ENCODE measurements at regions not wholly inside any gene's neighbourhood (a gene's known extent, or its start where the extent isn't known, plus 50 kb on each side); places are given as distances from the start of the nearest gene placed in this dataset.
A peak's percentile ranks its signal among the peaks of the same experiment; 100 is the strongest.

DNA sequence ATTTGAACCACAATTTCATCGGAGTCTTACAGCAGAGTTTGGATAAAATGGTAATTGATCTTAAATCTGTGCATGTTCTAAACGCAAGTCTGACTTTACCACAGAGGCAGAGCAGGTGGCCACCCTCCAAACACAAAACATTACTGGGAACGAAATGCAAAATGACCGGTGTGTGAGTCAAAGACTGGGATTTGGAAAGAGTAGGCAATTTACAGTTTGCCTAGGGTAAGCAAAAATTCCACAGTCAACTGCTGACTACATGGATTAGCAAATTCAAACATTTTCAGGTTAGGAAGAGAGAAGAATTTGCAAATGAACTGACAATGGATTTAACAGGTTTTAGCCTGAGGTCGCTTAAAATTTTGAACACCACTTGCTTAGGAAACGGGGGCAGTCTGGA is 444.4 kb downstream of the HDGFL1 start:
- peak; percentile 71 for DNase-seq (ENCODE audit: low read depth)

DNA sequence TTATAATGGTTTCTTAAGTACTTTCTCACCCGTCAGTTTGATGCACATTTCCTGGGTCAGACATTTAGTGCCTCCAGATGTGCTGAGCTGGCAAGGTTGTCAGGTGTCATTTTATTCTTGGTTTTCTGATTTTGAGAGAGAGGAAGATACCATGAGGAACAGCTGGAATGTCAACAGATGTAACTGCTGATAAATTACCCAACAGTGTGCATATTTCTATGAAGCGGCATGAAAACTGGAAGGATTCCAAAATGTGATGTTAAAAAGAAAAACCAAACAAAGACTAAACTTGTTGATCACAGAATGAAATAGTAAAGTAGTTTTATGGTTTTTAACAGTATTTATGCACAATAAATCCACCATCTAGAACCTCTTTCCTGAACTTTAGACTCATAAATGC is 447.3 kb downstream of the HDGFL1 start:
- peak; percentile 63 for DNase-seq (ENCODE audit: low read depth)

DNA sequence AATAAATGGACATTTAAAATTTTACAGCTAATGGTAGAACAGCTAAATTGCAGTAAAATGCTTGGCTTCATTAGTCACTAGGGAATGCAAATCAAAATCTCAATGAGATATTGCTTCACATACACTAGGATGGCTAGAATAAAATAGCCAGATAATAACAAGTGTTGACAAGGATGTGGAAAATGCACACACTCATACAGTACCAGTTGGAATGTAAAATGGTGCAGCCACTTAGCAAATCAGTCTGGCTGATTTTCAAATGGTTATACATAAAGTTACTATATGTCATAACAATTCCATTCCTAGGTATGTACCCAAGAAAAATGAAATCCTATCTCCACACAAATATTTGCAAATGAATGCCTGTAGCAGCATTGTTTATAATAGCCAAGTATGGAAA is 452.1 kb downstream of the HDGFL1 start:
- no peak for DNase-seq (ENCODE audit: low read depth)

DNA sequence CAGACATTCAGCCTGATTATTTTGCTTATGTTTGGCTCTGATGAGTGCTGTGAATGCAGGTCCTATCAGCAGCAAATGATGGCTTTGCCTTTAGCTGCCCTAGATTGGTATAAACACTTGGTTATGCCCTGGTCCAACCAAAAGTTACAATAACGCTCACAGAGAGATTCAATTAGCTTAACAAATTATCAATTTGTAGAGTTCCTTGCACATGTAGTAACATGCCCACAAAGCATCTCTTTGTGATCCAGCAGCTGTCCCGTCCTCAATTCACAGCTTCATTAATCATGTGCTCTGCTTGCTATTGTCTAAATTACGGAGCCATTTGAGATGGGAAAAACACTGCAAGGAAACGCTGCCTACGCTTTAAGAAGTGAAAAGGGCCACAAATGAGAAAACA is 457.9 kb downstream of the HDGFL1 start:
- no peak for DNase-seq (ENCODE audit: low read depth)

DNA sequence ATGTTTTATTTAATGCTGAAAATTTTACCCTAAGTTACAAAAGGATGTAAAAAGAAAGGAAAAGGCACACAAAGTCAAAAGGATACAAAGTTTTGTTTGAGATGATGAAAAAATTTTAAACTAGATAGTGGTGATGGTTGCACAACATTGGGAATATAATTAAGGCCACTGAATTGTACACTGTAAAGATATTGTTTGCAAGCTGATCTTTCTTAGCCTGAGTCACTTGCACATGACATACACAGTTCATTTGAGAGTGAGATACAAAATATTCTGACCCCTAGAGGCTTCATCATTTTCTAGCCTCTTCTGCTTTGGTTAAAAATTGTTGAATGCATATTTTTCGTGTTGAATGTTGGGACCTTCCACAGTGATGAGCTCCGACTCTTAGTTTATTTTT is 462.6 kb downstream of the HDGFL1 start:
- peak; percentile 47 for DNase-seq (ENCODE audit: low read depth)

DNA sequence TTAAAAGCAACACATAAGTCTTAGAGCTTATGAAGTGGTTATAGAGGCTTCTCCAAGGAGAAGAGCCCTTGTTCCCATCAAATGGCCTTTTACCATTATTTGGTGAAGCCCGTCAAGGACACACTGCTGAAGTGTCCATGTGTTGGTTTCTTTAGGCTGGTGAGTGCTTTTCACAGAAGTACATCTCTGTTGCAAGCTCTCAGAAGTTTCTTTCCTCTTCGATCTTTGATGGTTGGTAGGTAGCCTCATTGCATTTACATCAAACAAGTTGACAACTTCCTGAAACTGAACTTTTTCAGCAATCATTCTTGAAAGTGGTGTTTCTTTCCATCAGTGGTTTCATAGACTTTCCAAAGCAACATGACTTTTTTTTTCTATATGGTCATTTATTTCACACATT is 465.6 kb downstream of the HDGFL1 start:
- no peak for DNase-seq (ENCODE audit: low read depth)

DNA sequence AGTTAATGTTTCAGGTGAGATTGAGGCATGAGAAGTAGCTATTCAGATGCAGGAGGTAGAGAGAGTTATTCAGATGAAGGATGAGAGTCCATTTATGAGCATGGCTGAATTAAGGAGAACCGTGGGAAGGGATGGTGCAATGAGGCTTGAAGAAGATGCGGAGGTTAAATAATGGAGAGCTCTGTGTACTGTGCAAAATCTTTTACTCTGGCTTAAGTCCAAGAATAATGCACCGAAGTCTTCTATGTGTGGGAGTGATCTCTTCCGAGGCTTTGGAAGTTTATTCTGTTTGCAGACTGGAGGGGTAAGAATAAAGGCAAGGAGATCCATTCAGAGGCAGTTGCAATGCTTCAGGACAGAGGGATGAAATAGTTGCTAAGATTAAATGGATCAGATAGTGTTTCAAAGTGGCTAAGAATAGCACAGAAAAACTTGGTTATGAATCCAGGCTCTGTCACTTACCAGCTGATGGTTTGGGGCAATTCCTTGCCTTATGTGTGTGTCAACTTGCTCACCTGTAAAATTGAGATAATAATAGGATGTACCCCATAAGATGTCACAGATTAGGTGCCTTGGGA is 467.1 kb downstream of the HDGFL1 start:
- DNase-seq (ENCODE audit: low read depth): no peak

DNA sequence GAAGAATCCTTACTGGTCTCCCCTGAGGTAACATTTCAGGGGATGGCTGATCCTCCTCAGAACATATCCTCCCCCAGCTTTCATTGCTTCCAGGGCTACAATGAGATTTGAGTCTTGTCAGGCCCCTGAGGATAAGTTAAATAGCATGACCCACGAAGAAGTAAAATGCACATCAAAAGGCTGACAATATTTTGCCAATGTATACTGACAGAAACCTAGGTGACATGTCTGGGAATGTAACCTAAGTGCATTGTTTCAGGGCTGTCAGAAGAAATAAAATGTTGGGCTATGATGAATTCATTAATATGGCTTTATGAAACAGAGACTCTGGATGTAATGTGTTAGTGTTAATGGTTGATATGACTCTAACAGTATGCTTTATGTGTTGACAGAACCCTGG is 471.5 kb downstream of the HDGFL1 start:
- DNase-seq (ENCODE audit: low read depth): no peak

DNA sequence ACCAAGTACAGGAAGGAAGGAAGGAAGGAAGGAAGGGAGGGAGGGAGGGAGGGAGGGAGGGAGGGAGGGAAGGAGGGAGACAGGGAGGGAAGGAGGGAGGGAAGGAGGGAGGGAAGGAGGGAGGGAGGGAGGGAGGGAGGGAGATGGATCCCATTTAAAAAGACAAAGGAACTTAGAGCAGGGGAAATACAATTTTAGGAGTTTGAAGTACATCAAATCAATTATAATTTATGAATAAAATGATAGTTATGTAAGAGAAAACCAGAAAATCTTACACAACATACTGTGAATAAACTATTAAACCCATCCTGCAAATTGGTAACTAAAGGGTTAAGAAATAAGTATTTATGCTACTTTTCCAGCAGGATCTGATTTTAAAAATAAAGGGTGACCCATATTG is 475.9 kb downstream of the HDGFL1 start:
- no peak for DNase-seq (ENCODE audit: low read depth)

DNA sequence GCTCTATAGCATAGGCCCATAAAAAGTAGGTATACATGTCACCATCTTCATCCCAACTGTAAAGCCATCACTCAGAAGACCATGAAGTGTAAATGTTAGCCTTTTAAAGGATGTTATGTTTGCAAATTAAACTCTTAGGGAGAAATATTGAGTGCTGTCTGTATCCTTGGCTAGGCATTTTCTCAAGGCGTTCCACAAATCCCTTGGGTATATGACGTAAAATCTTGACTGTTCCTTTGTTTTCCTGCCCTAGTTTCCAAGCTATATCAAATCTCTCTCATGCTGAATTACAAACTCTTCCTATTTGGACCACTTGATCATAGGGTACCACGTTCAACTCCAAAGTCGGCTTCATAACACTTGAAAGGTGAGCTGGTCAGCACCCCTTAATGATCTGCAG is 486.2 kb downstream of the HDGFL1 start:
- no peak for DNase-seq (ENCODE audit: low read depth)

DNA sequence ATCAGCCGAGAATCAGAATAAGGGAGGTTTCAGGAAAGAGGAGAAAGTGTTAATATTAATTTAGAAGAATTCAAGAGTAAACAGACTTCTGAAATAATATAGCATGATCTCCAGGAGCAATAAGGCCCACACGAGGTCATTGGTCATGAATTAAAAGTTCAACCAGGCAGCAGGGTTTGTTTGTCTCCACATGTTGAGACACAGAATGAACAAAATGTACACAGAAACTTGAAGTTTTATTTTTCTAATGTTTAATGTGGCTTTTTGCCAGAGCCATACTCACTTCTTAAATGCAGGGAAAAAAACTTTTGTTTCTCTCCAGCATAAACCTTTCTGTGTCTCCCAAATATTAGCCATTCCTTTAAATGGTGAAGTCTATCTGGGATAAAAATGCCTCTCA is 504.5 kb downstream of the HDGFL1 start:
- DNase-seq (ENCODE audit: low read depth): peak; percentile 21

DNA sequence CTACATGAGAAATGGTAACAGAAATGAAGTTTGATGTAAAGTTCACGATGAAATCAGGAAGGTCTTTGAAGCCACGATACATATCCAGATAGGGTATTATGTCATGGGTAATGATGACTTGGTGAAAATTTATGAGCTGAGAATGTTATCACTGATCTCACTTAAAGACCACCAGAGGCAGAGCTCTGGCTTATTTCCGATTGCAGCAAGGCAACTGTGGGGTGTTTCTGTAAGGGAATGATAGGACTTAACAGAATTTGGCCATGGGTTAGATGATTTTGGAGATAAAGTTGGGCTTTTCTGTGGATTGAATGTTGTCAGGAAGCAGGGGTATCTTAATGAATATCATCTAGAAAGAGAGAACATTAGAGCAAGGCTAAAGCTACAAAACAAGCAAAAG is 508.4 kb downstream of the HDGFL1 start:
- no peak for DNase-seq (ENCODE audit: low read depth)

DNA sequence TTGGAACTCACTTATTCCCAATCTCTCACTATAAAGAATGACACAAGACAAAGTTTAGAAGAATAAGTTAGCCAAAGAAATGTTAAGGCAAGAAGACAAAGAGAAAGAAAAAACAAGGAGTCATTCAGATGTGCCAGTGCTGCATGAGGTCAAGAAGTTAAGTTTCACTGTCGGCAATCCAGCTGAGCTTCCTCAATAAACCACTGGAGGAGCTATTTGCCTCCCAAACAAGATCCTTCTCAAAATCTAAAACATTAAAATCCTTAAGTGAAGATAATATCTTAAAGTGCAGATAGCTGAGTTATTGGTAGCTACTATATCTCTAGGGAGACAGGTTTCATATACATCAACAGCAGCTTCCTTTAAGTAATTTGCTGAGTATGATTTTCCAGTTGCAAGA is 512.3 kb downstream of the HDGFL1 start:
- DNase-seq (ENCODE audit: low read depth): no peak

DNA sequence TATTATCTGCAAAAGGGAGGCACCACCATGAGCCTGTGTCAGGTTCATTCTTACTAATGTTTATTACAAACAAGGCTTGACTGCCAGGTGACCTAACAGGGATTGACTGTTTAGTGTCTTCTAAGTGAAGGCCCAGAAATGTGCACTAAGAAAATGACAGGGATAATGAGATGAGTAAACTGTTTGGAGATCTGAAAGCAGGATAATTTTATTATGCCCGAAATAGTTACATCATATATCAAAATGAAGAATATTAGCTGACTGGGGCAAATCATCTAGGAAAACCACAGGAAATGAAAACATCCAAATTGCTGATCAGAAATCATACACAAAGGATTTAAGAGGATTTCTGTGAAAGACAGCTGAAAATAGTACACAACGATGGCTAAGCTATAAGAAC is 516.7 kb downstream of the HDGFL1 start:
- no peak for DNase-seq (ENCODE audit: low read depth)

DNA sequence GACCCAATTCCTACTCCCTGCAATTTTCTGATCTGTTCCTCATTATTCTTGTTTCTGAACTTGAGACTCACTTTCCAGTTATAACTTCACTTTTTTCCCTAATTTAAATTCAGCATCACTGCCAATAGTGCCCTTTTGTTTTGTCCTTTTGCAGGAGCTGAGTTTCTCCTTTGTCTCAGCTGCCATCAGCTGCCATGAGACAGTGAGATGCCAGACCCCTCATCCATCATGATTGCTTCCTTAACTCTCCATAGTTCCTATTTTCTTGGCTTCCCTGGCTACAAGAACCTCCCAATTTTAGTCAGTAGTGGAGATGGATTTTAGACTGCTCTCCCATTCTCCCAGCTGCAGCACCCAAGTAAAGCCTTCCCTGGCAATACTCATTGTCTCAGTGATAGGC is 518.1 kb downstream of the HDGFL1 start:
- no peak for DNase-seq (ENCODE audit: low read depth)

DNA sequence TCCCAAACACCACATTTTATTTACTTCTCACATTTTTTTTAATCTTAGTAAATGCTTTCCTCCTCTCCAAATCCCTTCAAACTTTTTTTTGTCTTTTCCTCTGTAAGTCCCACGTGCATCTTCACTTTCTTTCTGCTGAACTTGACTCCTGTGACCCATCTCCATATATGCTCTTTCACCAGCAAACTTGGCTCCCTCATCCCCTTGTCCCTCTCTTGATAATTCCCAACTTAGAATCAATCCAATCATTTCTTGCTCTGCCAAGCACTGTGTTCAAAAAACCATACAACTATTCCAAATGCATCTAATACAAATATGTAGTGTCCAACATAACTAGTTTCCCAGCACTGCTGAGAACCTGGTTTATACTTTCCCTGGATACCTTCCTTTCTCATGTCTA is 519.4 kb downstream of the HDGFL1 start:
- no peak for DNase-seq (ENCODE audit: low read depth)

DNA sequence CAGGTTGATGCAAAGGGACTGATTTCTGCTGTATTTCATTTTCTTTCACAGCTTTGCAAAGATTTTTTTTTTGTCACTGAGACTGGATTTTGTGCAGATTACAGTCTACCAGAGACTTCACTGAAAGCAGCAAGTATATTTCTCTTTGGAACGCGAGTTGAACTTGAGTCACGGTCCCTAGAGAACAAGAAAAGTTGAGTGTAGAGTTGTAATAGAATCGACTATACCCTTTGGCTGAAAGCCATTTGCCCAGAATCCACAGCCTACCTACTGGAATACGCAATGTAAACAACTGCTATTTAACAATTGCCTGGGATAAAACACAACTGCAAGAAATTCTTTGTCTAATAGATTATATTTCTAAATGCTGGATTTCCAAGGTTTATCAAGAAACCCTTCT is 520.6 kb downstream of the HDGFL1 start:
- no peak for DNase-seq (ENCODE audit: low read depth)

DNA sequence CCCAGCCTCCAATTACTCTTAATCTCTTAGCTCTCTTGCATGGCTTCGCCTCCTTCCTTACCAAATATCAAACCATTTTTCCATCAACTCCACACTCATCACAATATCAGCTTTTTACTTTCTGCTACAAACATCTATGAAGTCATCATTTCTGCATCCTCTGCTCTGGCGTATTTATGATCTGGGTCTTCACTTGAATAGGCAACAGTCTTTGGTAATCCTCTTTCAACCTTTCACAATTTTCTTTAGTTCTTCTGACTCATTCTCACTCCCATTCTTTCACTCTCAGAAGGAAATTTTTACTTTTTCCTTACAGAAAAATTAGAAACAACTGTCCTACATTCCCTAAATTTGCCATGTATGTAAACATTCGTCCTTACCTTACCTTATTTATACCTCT is 522.4 kb downstream of the HDGFL1 start:
- peak; percentile 32 for DNase-seq (ENCODE audit: low read depth)

DNA sequence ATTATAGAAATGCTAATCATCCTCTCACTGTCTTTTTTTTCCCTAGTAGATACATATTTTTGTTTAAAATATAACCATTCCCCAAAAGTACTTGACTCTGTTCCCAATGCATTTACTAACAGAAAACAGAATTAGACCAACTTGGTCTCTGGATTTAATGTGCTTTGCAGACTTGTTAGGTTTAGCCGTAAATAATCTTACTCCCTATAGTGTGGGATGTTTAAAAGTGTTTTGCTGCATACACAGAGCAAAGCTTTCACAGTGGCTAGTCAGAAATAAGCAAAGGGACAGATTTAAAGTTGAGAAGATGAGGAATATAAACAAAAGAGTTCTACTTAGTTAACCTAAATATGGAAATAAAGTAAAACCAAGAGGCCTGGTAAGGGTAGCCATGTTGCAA is 527.5 kb downstream of the HDGFL1 start:
- no peak for DNase-seq (ENCODE audit: low read depth)

DNA sequence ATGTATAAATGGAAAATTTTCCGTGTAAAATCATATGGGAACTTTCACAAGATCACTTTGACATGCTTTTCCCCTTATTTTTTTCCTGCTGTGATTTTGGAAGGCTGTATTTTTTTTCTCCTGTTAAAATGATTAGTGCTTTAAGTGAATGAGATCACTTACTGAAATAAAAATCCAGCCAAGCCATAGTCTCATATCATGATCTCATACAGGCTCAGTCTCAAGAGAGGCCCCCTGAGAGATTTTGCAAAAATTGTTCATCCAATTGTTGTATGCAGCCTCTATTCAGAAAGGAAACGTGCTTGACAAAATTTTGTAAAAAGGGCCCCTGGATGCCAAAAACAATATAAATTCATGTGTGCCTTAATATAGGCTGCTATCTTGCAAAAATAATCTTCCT is 528.2 kb downstream of the HDGFL1 start:
- DNase-seq (ENCODE audit: low read depth): no peak

DNA sequence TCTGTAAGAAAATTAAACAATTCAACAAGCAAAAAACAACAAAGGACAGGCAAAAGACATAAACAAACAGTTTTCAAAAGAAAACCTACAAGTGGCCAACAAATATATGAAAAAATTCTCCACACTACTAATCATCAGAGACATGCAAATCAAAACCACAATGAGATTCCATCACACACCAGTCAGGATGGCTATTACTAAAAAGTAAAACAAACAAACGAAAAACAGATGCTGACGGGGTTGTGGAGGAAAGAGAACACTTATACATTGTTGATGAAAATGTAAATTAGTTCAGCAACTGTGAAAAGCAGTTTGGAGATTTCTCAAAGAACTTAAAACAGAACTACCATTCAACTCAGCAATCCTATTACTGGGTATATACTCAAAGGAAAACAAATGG is 537.6 kb downstream of the HDGFL1 start:
- DNase-seq (ENCODE audit: low read depth): peak; percentile 84

DNA sequence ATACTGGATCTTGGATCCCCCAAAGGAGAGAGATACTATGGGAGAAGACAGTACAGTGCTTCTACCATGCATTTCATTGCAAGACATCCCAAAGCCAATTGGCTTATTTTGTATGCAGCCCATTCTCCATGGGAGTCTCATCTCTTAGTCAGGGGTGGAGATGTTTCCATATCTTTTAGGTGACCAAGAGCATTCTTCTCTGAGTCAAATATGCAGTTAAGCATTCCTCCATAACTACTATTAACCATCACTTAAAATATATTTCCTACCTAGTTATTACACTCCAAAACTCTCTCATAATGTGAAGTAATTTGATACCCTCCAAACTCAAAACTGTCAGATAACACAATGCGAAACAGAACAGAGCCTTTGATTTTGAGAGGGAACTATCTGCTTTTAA is 542.6 kb downstream of the HDGFL1 start:
- DNase-seq (ENCODE audit: low read depth): peak; percentile 15

DNA sequence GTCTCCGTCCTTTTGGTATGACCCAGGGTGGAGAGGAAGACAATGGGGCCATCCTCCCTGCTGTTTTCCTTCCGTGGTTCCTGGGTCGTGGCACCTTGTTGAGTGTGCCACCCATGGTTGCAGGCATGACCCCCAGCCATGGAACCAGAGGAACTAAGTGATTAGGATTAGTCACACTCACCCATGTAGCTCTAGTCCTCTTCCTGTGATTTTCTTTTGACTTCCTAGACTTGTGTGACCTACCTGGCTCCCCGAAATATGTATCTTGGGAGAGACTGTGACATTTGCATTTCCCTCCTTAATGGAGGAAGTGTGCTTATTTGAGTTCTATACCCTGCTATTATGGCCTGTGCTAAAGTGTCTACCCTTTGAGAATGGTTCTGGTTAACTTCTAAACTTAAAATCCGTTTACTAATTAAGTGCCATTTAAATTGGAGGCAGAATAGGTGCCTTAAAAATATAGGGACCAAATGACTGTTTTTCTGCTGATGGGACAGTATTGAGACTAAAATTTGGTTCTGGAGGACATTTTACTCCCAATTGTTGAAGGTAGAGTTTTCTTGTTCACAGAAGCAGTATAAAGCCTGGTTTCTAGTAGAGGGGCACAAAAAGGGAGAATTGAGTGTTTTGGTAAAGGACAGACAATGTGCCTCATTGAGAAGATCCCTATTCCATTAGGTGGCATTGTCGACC is 545.6 kb downstream of the HDGFL1 start:
- no peak for DNase-seq (ENCODE audit: low read depth)

DNA sequence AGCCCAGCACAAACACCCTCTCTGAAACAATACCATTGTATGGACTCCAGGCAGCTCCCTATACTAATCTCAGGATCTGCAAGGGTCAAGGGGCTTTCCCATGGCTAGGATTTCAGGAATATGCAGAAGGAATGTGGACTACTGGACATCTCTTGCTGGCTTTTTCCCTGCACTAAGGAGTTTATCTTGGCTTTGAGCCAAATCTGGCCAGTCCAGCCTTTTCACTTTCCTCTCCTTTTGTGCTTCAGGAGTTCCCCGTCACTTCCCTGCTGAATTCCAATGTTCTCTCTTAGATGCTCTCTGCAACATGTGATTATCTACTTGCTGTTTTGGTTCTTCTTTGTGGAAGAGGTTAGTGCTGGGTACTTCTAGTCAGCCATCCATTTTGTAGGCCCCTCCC is 568.2 kb downstream of the HDGFL1 start:
- DNase-seq (ENCODE audit: low read depth): peak; percentile 47

All from LHCN-M2 (cell line).